GM18861 (cell line): ENCODE measurements at regions not wholly inside any gene's neighbourhood (a gene's known extent, or its start where the extent isn't known, plus 50 kb on each side); places are given as distances from the start of the nearest gene placed in this dataset.
A peak's percentile ranks its signal among the peaks of the same experiment; 100 is the strongest.

Experiments used
- ATAC-seq: cut with Tn5 transposase; IDR thresholded peaks from one replicate; pipeline ENCODE4 v1.9.1; 2021; ENCODE audit not compliant: unreplicated experiment

DNA sequence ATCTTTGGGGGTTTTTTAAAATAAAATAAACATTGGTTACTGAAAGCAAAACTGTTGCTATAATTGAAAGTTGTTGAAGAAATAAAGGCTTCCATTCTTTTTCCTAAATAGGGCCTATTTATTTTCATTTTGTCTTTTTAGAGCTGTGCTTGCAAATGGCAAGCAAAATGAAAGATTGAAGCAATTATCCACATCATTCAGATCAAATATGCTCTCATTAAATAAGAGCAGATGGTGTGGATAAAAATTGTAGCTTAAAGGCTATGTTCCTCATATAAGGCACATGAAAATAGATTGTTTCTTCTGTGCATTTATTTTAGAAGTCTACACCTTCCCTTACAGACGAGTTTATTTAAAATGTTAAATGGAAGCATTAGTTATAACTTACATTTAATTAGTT lies 1317.7 kb downstream of the MRPL39 start:
- ATAC-seq: no peak

GRCh38 chr21:24280596-24280995 lies 1326.7 kb downstream of the MRPL39 start:
- no peak for ATAC-seq

- no peak for ATAC-seq
These were observed 1328.6 kb downstream of the MRPL39 start for GRCh38 chr21:24278711-24279110.

GRCh38 chr21:24276204-24276603 lies 1331.1 kb downstream of the MRPL39 start:
- ATAC-seq: no peak

GRCh38 chr21:24275616-24276015 lies 1331.7 kb downstream of the MRPL39 start:
- no peak for ATAC-seq

- no peak for ATAC-seq
These were observed 1334.8 kb downstream of the MRPL39 start for GRCh38 chr21:24272521-24272938.

GRCh38 chr21:24265987-24266386 lies 1341.3 kb downstream of the MRPL39 start:
- ATAC-seq: no peak

DNA sequence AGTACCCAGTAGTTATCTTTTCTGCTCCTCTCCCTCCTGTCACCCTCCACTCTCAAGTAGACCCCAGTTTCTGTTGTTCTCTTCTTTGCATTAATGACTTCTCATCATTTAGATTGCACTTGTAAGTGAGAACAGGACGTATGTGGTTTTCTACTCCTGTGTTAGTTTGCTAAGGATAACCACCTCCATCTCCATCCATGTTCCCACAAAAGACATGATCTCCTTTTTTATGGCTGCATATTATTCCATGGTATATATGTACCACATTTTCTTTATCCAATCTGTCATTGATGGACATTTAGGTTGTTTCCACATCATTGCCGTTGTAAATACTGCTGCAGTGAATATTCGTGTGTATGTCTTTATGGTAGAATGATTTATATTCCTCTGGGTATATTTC lies 1346.5 kb downstream of the MRPL39 start:
- ATAC-seq: no peak

DNA sequence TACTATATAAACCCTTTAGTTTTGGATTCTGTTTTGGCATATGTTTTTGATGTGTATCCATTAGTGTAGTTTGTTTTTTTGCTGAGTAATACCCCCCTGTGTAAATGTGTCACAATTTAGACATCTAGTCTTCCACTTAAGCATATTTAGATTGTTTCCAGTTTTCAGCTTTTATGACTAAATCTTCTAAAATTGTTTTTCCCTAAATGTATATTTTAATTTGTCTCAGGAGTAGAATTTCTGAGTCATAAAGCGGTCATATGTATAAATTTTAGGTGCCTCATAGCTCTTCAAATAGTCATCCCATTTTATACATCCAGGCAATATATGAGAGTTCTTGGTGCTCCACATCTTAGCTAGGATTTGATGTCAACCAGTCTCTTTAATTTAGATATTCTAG lies 1348.0 kb downstream of the MRPL39 start:
- no peak for ATAC-seq

DNA sequence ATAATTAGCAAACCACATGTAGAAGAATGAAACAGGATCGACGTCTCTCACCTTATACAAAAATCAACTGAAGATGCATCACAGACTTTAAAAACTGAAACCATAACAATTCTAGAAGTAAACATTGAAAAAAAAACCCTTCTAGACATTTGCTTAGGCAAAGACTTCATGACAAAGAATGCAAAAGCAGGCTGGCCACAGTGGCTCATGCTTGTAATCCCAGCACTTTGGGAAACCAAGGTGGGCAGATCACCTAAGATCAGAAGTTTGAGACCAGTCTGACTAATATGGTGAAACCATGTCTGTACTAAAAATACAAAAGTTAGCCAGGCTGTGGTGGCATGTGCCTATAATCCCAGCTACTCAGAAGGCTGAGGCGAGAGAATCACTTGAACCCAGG lies 1351.7 kb downstream of the MRPL39 start:
- ATAC-seq: no peak

DNA sequence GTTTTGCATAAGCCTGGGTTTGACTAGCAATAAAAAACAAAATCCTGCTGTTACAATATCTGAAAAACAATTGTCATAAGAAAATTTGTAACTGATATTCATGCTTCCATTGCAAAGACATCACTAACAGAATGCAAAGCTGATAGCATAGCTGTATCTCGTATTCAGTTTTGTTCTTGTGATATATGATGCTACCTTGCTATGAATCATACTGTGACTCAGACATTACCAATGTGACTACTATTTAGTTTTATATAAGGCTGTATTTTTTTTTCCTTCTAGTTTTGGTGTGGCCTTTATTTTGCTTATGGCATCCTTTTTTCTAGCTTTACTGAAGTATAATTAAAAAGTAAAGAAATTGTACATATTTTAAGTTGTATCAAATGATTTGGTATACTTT lies 1381.8 kb downstream of the MRPL39 start:
- ATAC-seq: no peak

GRCh38 chr21:24224422-24224821 lies 1382.9 kb downstream of the MRPL39 start:
- no peak for ATAC-seq

- no peak for ATAC-seq
These were observed 1383.7 kb downstream of the MRPL39 start for GRCh38 chr21:24223624-24224023.

DNA sequence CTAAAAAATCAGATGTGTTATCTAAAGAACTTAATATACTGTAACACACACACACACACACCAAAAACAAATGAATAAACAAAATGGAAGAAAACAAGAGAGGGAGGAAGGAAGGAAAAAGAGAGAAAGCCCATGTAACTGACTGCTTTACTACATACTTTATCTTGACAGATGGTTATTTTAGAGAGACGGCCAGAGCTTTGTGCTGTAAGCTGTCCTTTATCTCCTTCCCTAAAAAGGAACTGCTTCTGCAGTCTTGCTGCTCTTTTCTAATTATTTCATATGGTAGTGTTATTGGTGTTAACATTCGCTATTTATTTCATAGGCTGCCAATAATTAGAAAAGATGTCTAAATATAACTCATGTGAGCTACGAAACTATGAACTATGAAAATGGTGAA lies 1384.6 kb downstream of the MRPL39 start:
- ATAC-seq: no peak

GRCh38 chr21:24220446-24220845 lies 1386.8 kb downstream of the MRPL39 start:
- ATAC-seq: no peak

DNA sequence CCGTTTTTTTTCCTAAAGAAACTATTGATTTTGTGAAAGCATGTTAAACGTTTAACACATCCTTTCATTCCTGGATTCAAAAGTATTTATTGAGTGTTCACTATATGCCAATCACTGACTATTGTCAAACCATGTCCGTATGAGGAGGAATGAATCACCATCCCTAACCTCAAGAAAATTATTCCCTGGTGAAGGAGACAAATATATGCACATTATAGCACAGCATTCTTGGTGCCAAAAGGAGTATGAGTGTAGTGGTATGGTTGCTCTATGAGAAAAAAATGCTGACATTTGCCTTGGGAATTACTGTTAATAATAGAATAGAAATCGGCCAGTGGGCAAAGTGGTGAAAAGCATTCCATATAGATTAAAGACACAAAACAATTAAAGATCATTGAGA lies 1390.1 kb downstream of the MRPL39 start:
- no peak for ATAC-seq

DNA sequence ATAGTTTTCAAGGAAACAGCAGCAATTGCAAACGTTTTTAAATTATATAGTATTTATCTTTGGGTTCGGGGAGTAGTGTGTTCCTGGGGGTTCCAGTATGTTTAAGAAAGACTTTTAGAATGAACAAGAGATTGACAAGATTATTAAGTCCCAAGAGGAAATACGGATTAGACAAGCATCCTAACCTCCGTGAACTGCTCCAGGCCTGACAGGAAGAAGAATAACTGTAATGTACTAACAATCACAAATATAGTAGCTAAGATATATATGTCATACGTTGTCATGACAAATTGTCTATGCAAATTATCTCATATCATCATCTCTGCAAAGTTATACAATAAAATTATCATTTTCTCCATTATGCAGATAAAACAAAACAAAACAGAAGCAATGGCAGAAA lies 1397.2 kb downstream of the MRPL39 start:
- no peak for ATAC-seq

DNA sequence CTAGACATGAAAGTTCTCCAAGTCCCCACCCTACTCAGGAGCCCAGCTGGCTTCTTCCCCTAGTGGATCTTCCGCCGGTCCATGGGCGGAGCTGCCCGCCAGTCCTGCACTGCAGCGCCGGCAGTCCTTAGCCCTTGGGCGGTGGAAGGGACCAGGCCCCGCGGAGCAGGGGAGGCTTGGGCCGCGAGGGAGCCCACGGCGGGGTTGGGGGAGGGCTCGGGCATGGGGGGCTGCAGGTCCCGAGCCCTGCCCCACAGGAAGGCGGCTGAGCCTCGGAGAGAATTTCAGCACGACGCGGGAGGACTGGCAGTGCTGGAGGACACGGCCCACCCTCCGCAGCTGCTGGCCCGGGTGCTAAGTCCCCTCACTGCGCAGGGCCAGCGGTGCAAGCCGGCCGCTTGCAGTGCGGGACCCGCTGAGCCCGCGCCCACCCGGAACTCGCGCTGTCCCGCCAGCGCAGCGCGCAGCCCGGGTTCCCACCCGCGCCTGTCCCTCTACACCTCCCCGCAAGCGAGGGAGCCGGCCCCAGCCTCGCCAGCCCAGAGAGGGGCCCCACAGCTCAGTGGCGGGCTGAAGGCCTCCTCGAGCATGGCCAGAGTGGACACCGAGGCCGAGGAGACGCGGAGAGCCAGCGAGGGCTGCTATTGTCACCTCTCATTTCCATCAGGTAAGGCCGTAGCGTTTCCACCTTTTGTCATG lies 1398.6 kb downstream of the MRPL39 start:
- ATAC-seq: no peak

DNA sequence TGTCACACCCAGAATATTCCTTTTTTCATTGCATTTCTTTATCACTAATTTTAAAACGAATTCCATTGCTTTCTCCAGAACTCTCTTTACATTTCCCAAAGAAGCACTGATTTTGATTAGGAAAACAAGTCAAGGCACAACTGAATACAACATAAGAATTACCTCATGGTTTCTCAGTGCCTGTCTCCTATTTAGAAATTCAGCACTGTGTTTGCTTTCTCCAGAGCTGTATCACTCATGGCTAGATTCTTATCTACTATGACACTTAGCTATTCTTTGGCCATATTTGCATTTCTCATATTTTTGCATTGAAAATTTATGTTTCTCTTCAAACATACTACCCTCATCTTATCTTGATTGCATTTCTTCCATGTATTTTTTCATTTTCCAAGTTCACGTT lies 1402.0 kb downstream of the MRPL39 start:
- no peak for ATAC-seq

DNA sequence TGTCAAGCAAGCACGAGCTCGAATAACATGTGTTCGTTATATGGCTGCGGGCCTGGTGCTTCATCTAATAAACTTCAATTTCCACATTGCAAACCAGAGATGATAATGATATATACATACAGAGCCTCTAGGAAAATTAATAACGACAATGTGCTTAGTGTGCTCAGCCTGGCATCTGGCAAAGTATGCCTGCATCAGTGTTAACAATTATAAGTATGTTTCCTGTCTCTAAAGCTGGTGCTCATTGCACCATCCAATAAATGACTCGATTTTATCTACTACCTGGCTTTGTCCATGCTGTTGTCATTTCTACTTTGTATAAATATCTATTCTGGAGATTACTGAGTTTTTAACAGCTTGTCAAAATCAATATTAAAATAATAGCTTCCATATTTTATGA lies 1402.6 kb downstream of the MRPL39 start:
- ATAC-seq: no peak

DNA sequence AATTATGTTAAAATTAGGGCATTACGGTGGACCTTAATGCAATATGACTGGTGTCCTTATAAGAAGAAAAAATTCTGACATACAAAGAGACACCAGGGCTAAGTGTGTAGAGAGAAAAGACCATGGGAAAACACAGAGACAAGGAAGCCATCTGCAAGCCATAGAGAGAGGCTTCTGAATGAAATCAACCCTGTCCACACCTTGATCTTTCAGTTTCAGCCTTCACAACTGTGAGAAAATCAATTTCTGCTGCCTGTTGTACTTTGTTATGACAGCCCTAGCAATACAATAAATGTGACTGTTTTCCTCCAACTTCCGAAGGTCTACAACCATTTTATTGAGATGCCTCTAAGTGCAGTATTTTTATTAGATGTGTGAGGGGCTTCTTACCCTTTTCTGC lies 1407.2 kb downstream of the MRPL39 start:
- peak; percentile 64 for ATAC-seq

DNA sequence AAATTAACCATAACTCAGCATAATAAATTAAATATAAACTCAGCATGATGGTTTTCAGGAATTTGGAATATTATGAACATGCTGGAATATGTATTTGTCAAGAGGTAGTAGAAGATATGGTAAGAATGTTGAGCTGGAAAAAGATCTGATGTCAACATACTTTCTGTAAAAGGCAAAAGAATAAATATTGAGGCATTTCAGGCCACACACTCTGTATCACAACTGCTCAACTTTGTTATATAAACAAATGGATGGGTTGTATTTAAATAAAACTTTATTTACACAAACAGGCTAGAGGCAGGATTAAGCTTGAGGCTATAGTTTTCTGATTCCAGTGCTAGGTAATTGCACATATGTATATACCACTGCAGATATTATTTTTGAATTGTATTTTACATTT lies 1409.4 kb downstream of the MRPL39 start:
- ATAC-seq: no peak

DNA sequence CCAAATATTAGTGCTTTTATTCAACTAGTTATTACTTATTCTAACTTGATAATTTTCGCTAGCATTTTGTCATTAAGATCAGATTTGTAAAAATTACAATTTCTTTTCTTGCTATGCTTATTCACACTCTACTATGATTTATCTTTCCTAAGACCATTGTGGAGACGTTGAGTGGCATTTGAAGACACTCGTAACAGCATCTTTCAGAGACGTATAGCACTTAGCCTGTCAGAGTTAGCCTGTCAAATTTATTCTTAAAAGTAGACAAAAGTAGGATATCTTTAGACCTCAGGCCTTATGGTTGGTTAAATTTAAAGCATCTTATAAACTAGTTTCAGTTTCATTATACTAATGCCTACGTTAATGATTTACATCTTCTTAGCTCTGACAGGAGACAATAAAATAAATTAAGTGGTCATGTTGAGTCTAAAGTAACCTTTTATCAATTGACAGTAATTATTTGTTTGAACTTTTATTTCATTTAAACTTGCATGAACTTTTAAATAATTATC lies 1410.1 kb downstream of the MRPL39 start:
- ATAC-seq: peak; percentile 73
